ENCODE measurements at regions not wholly inside any gene's neighbourhood (a gene's known extent, or its start where the extent isn't known, plus 50 kb on each side); places are given as distances from the start of the nearest gene placed in this dataset.

GRCh38 chr12:131415781-131416180, 295.1 kb upstream of the SFSWAP start:
- Histone ChIP-seq H2AFZ (ENCODE audit: low read depth, low read length) (no peak overlapping the region), H3K36me3 (ENCODE audit: insufficient read depth, low read length) (no peaks in the 10 kb centered on the region), H3K9me2 (ENCODE audit: insufficient read depth, low read length) (no peaks in the 10 kb centered on the region), H3K27ac (ENCODE audit: low read length) (peak overlapping the region; percentile 68), H3K4me2 (ENCODE audit: low read length) (no peak overlapping the region), H3K79me2 (replicated peaks; ENCODE audit: insufficient read depth, low read length) (no peaks in the 10 kb centered on the region), H3F3A (ENCODE audit: insufficient read depth, low read length, poor library complexity, severe bottlenecking) (no peaks in the 10 kb centered on the region), H3K27me3 (ENCODE audit: insufficient read depth, low read depth, low read length) (no peaks in the 10 kb centered on the region), H4K20me1 (ENCODE audit: insufficient read depth) (no peaks in the 10 kb centered on the region), H3K9ac (ENCODE audit: low read length) (no peak overlapping the region), H3K9me3 (ENCODE audit: low read length) (no peaks in the 10 kb centered on the region), H3K4me3 (ENCODE audit: low read length) (no peak overlapping the region)
- no peak for TF ChIP-seq EP300 (conservative IDR thresholded peaks at IDR 0.05; ENCODE audit: poor library complexity, severe bottlenecking)

GRCh38 chr12:131418121-131418520, 292.8 kb upstream of the SFSWAP start:
- TF ChIP-seq SMC3 (conservative IDR thresholded peaks at IDR 0.05; ENCODE audit: poor library complexity) = no peak
- TF ChIP-seq REST (IDR thresholded peaks at IDR 0.05; ENCODE audit: borderline replicate concordance) = no peak
- TF ChIP-seq EP300 (conservative IDR thresholded peaks at IDR 0.05; ENCODE audit: poor library complexity, severe bottlenecking) = no peak
- TF ChIP-seq TAF1 (IDR thresholded peaks at IDR 0.05; ENCODE audit: low read depth) = no peak
- no peak for TF ChIP-seq EZH2 (IDR thresholded peaks at IDR 0.05; ENCODE audit: borderline replicate concordance, insufficient read depth, low read length, poor library complexity, severe bottlenecking)
- TF ChIP-seq RAD21 (conservative IDR thresholded peaks at IDR 0.05) = no peak
- no peak for TF ChIP-seq POLR2AphosphoS5 (IDR thresholded peaks at IDR 0.05)
- no peak for TF ChIP-seq MXI1 (conservative IDR thresholded peaks at IDR 0.05; ENCODE audit: poor library complexity, severe bottlenecking)
- no peak for TF ChIP-seq CTCF (IDR thresholded peaks at IDR 0.05; ENCODE audit: poor library complexity, severe bottlenecking)
- H3K9me2 ChIP-seq (ENCODE audit: insufficient read depth, low read length) = no peaks in the 10 kb centered on the region
- no peak overlapping the region for H2AFZ ChIP-seq (ENCODE audit: low read depth, low read length)
- no peak overlapping the region for H3K4me3 ChIP-seq (ENCODE audit: low read length)
- no peaks in the 10 kb centered on the region for H3F3A ChIP-seq (ENCODE audit: insufficient read depth, low read length, poor library complexity, severe bottlenecking)
- no peaks in the 10 kb centered on the region for H3K79me2 ChIP-seq (replicated peaks; ENCODE audit: insufficient read depth, low read length)
- H3K9me3 ChIP-seq (ENCODE audit: low read length) = no peaks in the 10 kb centered on the region
- H3K36me3 ChIP-seq (ENCODE audit: insufficient read depth, low read length) = no peaks in the 10 kb centered on the region
- H3K4me2 ChIP-seq (ENCODE audit: low read length) = no peak overlapping the region
- H3K27me3 ChIP-seq (ENCODE audit: insufficient read depth, low read depth, low read length) = no peaks in the 10 kb centered on the region
- H4K20me1 ChIP-seq (ENCODE audit: insufficient read depth) = no peaks in the 10 kb centered on the region
- H3K9ac ChIP-seq (ENCODE audit: low read length) = no peak overlapping the region
- H3K27ac ChIP-seq (ENCODE audit: low read length) = no peak overlapping the region

- Histone ChIP-seq H3K4me3 (ENCODE audit: low read length) (no peak overlapping the region), H2AFZ (ENCODE audit: low read depth, low read length) (no peak overlapping the region), H3K27ac (ENCODE audit: low read length) (no peak overlapping the region), H3K36me3 (ENCODE audit: insufficient read depth, low read length) (no peaks in the 10 kb centered on the region), H3K9ac (ENCODE audit: low read length) (no peak overlapping the region), H3F3A (ENCODE audit: insufficient read depth, low read length, poor library complexity, severe bottlenecking) (no peaks in the 10 kb centered on the region), H3K9me3 (ENCODE audit: low read length) (no peaks in the 10 kb centered on the region), H3K27me3 (ENCODE audit: insufficient read depth, low read depth, low read length) (no peaks in the 10 kb centered on the region), H3K9me2 (ENCODE audit: insufficient read depth, low read length) (no peaks in the 10 kb centered on the region), H4K20me1 (ENCODE audit: insufficient read depth) (no peaks in the 10 kb centered on the region), H3K4me2 (ENCODE audit: low read length) (no peak overlapping the region), H3K79me2 (replicated peaks; ENCODE audit: insufficient read depth, low read length) (no peaks in the 10 kb centered on the region)
- TF ChIP-seq MXI1 (conservative IDR thresholded peaks at IDR 0.05; ENCODE audit: poor library complexity, severe bottlenecking) = no peak
These were observed 292.0 kb upstream of the SFSWAP start for GRCh38 chr12:131418884-131419283.

Measured in neural cell (in vitro differentiated cells).